Dedifferentiated amniotic fluid mesenchymal stem cell (primary cell): ENCODE measurements at regions not wholly inside any gene's neighbourhood (a gene's known extent, or its start where the extent isn't known, plus 50 kb on each side); places are given as distances from the start of the nearest gene placed in this dataset.
"Not testable (repeated sequence)": the region's sequence is repeated elsewhere in the genome, so short reads cannot be mapped to it uniquely, and the experiment has no call there.

Experiments used
- DNase-seq: peaks from one replicate; pipeline ENCODE4 v3.0.0-alpha.2; 2016; ENCODE audit errors: extremely low spot score

DNA sequence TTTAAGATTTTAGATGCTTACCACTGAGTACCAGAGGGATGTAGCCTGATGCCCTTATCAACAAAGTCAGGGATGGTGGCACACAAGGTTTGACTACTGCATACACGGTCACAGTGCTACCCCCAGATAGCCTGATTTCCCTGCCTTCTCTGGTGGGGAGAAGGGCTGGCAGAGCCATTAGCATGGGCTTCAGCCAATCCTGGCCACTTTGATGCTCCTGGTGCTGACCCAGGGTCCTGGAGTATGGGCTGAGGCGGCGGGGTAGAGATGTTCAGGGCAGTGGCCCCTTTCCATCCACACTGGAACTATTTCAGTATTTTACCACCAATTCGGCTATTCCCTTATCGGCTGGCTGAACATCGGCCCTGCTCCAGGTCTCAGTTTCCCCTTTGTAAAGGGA lies 83.2 kb downstream of the POTEB3 start:
- DNase-seq = not testable (repeated sequence)

DNA sequence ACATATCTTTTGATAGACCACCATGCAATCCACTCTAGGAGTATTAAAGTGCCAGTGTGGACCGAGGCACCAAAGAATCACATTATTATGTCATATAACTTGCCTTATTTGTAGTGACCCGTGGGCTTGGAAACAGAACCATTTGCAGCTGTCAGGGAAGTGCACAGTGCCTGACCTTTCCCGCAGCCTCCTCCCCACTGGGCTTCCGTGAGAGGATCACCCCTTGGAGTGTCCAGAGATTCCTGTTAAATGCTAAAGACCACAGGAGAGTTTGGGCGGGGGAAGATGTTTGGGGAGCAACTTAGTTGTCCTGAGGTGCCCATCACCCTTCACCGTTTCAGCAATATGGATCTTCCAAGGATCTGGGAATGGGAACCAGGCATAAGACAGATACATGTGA lies 84.4 kb downstream of the POTEB3 start:
- not testable (repeated sequence) for DNase-seq

DNA sequence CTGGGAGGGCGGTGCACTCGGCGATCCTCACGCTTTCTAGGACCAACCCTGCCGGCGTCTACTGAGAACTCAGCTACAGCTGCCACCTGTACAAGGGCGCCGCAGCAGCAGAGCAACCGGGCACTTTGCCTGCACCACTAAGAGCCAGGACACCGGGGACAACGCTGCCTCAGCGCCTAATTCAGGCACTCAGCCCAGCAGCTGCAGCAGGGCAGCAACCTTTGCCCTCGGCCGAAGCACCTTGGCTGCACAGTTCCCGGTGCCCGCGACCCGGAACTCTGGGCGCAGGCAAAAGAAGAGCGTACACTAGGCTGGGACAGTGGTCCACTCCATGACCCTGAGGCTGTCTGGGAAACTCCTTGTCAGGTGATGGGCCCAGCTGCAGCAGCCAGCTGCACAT lies 85.7 kb downstream of the POTEB3 start:
- DNase-seq = not testable (repeated sequence)

DNA sequence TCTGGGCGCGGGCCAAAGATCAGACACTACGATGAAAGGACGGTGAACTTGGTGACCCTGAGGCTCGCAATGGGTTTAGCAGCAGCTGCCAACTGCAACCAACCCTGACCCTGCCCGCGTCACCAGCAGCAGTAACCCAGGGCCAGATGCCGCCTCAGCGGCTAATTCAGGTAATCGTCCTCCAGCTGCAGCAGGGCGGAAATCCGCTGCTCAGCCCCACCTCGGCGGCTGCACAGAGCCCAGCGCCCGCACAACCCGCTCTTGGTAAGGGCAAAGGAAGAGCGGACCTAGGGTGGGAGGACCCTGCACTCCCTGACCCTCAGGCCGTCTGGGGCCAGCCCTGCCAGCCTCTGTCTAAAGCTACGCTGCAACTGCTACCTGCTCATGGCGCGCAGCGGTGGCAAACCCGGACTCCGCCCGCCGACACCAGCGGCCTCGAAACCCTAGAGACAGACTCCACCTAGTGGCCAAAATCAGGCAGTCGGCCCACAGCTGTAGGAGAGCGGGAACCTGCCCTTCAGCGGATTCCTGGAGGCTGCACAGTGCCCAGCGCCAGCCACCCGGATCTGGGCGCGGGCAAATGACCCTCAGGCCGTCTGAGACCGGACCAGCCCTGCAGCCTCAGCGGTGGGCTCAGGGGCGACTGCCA lies 87.5 kb downstream of the POTEB3 start:
- DNase-seq = not testable (repeated sequence)

DNA sequence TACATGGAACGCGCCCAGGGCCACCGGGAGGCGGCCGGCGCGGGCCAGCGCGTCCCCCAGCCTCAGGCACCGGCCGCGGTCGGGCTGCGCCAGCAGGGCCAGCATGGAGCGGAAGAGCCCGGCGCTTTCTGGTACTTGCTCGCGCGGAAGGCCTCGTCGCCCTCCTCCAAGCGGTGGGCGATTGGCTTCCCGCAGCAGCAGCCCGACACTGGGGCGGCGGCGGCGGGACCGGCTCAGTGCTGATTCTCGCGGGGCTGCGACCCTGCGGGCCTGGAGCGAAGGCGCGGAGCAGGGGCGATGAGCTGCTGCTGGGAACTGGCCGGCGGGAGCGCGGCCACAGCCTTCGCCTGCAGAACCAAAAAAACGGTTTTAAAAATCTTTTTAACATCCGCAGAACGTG lies 95.3 kb downstream of the POTEB3 start:
- not testable (repeated sequence) for DNase-seq

DNA sequence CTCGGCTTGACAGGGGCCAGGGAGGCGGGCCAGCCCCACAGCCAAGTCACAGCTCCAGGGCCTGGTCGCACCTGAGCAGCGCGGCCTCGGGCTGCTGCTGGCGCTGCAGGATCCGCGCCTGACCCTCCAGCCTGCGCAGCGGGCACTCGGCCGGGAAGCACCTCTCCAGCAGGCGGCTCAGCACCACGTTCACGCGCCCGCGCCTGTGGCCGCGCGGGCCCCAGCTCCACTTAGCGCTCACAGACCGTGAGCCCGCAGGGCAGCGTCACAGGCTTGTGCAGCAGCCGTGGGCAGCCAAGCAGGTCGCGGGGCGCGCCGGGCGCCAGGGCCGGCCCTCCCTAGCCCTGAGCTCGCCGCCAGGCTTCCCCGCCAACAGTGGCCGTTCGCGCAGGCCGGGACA lies 95.8 kb downstream of the POTEB3 start:
- DNase-seq = not testable (repeated sequence)

DNA sequence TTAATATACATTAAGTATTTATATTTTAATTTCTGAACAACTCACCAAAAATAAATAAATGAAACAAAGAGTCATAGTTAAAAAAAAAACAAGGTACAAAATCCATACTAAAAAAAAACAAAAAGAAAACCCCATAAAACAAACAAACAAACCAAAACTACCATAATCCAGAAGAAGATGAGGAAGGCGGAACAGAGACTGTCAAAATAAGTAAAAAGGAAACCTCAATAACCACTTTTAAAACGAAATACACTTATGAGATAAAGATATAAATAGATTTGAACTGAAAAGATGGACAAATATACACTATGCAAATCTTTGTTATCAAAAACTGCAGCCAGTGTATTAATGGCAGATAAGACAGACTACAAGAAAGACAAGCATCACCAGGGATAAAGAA lies 103.3 kb downstream of the POTEB3 start:
- not testable (repeated sequence) for DNase-seq

DNA sequence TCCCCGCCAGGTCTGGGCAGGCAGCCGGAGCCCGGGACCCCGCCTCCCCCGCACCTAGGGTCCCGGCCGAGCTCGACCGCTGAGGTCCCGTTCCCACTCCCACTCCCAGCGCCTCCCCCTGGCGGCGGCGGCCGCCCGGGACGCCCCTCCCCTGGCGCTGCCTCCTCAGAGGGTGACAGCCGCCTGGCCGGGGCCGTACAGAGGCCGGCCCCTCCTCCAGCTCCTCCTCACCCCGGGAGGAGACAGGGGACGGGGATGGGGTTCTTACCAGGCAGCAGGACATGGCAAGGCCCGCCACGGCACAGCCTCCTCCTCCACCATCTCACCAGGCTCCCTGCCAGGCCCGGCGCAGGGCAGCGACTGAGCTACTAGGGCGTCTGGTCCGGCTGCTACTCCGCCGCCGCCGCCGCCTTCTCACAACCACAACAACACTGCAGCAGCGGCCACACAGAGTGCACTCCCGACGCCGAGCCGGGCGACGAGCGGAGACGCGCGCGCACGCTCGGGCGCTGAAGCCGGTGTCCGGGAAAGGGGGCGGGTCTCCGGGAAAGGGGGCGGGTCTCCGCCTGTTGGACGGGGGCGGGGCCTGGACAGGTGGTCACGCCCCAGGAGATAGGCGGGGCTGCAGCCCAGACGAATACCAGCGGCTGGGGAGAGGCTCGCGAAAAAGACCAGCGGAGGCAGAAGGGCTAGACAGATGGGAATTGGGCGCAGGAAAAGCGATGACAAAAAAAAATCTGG lies 115.4 kb downstream of the POTEB3 start:
- DNase-seq = not testable (repeated sequence)

DNA sequence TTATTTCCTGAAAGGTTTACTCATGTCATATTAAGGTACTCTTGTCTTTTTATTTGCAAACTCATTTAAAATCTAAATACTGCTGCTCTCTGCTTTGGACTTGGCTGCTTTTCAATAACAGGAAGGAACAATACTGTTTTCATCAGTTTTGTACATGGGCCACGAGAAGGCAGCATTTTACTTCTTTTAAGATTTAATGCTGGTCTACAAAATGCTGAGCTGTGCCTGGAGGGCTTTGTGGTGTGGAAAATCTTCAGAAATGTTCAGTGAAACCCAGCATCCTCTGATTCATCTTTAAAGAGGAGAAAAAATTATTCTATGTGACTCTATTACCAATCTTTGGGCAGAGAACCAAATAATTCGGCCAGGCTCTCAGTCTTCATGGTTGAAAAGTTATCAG lies 155.9 kb downstream of the POTEB3 start:
- not testable (repeated sequence) for DNase-seq

DNA sequence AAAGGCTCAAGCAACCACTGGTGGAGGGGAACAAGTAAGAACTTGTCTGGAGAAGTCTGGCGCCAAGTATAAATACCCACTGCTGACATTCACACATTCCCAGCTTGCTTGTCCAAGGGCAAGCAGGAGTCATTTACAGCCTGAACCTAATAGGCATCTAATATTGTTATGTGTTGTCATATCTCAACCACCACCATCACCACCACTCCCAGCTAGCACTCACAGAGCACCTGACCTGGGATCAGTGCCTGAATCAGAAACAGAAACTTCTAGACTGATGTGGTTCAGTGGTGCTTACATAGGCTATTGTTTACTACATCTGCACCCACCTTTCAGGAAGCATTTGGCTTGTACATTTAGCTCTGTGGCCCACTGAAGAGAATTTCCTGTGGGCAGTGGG lies 157.1 kb downstream of the POTEB3 start:
- DNase-seq = not testable (repeated sequence)

DNA sequence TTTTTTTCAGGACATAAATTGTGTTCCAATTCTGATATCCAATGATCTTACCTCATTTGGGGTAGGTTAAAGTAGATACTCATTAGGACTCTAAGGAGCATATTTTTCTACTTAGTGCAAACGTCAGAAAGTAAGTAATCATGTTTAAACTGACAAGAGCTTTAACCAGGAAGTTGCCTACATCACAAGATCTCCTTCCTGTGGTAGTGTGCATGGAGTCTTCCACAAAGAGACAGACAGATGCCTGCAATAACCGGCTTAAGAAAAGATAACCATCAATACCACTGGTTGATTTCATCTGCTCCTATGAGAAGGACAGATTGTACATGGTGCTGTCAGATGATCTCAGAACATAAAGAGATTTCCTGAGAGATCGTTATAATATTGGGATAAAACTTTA lies 160.0 kb downstream of the POTEB3 start:
- DNase-seq = not testable (repeated sequence)

DNA sequence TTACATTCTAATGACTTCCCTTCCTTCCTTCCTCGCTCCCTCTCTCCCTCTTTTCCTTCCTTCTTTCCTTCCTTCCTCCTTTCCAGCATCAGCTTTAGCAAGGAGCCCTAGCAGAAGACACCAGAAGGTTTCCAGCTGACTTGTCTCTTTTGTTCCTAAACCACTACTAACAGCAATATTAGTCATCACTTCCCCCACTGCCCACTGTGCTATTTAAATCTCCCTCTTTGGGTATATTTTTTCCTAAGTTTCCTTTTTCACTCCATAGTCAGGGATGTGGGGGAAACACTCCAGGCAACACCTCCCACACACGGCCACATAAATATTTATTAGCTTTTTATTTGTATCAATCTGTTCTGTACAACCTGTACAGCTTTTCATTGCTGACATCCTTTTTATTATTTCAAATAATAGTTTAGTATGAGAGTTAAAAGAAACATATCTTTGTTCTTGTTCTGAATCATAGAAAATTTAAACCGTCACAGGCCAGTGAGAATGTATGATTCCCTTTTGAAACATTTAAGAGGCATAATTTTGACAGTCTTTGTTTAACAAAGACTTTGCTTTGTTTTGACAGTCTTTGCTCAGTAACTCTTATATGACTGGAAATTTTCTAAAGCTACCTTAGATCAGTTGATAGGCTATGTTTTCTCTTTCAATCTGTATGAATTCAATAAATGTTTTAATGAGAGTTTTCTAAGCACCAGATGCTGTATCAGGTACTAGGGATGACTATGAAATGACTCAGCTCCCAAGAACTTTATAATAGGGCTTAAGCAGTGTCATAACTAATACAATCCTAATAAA lies 167.9 kb downstream of the POTEB3 start:
- peak; percentile 19 for DNase-seq

DNA sequence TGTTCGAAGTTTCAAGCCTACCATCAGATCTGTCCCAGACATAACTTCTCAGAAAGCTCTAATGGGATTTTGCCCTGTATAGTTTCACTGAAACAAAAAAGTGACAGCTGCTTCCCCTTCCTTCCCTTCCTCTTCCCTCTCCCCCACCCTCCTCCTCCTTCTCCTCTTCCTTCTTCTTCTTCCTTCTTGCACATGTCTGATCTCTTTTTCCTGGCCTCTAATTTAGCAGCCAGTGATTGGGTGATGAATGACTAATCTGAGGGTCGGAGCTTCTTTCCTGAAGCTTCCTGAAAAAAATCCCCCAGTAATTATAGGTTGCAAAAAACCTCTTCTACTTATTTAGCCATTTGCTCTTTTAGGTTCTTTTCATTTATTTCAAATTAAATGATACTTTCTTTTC lies 168.7 kb downstream of the POTEB3 start:
- DNase-seq = peak; percentile 14

DNA sequence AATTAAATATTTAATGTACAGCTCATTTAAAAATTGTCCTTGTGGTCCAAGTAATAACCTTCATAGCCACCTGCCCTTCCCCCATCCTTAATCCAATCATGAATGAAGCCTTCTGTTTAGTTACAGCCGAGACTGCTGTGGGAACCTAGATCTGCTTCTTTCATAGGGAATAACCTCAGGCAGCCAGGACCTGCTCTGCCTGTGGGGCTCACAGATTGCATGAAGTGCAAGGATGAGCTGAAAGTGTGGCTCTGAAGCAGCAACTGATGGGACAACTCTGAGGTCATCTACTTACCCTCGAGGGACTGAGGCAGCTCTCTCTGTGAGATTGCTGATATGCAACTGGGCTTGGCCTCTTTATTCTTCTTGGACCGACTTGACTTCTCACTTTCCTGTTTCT lies 169.8 kb downstream of the POTEB3 start:
- peak; percentile 14 for DNase-seq

DNA sequence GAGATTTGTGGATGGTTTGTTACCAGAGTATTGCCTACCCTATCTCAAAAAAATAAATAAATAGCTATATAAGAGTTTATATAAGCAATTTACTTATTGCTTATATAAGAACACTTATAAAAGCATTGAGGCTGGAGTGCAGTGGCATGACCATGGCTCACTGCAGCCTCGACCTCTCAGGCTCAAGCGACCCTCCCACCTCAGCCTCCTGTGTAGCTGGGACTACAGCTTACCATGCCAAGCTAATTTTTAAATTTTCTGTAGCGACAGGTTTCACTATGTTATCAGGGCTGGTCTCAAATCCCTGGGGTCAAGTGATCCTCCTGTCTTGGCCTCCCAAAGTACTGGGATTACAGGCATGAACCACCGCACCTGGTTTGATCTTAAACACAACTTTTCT lies 170.6 kb downstream of the POTEB3 start:
- DNase-seq = not testable (repeated sequence)

DNA sequence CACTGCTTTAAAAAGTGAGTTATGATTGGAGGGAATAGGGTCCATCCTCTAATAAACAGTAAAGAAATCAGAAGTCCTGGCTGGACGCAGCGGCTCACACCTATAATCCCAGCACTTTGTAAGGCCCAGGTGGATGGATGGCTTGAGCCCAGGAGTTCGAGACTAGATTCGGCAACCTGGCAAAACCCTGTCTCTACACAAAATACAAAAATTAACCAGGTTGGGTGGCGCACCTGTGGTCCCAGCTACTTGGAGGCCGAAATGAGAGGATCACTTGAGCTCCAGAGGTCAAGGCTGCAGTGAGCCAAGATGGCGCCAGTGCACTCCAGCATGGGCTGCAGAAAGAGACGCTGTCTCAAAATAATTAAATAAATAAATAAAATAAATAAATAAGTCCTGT lies 171.2 kb downstream of the POTEB3 start:
- peak; percentile 11 for DNase-seq

DNA sequence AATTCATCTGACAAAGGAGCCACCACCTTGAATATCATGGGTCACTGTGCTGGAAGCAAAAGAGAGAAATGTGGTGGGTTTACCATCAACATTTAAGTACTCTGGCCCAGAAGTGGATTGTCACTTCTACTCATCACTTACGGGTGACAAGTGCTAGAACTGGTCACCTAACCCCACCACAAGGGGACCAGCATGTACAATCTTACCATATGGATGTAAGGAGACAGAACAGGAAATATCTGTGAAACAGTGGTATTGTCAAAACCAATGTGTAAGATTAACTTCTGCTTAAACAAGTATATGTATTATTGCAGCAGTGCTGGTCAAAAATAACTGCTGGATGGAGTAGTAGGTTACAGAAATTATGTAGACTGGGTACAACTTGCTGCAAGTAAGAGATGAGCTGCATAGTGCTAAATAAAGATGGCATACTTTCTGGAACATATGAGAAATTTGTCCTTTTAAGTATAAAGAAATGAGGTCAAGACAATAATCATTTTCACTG lies 171.8 kb downstream of the POTEB3 start:
- DNase-seq = peak; percentile 14

DNA sequence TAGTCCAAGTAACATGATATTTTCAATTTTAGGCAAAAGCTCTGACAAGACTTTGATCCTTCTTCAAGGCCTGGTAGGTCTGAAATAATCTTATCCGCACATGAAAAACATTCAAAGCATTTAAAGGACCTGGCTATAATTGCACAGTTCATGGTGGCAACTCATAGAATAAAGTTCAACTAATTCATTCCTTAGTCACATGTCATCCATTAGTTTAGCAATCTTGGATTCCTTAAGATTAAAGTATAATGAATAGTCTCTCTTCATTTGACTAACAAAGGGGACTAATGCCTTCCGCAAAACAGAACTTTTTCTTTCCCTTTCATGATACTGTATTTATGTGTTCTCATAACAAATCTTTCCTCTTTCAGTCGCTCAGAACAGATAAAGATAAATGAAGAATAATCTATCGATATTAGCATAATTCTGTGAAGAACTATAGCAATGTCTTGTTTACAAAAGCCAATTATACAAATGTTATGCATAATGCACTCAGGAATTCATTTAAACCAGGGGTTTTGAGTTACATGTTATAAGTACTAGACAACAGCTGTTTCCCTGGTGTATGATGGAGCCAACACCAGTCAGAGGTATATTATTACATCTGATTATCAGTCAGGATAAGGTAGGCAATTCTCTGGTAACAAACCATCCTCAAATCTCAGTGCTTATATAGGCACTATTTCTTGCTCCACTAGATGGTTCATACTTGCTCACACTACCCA lies 172.5 kb downstream of the POTEB3 start:
- peak; percentile 29 for DNase-seq

DNA sequence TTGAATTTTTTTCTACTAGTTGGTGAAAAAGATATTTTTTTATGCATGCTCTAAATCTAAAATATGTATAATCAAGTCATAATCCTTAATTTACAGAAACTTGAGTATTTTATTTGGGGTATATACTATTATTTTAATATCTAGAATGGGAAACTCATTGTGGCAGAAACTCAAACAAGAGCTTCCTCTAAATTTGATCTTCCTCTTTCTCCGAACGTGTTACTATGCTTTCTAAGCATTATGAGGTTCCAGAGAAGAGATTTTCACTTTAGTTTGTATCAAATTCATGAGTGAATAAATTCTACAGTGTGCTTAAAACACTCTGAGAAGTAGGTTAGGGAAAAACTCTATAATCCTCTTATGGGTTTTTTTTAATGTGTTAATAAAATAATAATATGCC lies 173.1 kb downstream of the POTEB3 start:
- no peak for DNase-seq

DNA sequence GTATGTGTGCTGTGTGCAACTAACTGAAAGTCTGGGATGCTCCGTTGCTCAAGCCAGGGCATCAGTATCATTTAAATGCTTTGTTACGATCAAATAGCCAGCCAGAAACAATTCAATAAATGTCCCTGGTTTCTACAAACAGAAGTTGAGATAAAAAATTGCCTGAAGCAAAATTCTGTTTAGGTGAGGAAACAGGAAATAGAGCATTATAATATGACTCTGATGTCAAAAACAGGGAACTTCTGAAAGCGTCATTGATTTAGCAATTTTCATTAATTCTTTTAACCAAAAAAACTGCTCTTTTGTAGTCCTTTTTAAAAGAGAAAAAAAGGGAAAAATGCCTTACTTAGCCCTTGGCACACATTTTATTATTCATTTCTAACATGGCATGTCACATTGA lies 174.7 kb downstream of the POTEB3 start:
- DNase-seq = not testable (repeated sequence)

DNA sequence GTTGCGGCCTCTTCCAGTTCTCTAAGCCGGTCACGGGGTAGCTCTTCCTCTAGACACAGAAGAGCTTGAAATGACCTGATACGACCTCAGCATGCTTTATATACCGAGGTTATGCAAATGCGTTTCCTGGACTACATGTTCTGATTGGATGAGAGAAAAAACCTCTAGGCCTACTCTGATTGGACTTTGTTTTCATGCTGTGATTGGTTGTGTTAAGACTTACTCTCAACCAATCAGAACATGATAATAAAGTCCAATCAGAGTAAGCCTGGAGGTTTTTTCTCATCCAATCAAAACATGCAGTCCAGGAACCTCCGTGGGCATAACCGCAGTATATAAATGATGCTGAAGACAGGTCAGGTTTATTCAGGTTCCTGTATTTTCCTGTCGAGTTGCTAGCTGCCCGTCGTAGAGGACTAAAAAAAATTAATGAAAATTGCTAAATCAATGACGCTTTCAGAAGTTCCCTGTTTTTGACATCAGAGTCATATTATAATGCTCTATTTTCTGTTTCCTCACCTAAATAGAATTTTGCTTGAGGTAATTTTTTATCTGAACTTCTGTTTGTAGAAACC lies 177.4 kb downstream of the POTEB3 start:
- peak; percentile 12 for DNase-seq
